ENCODE measurements at regions not wholly inside any gene's neighbourhood (a gene's known extent, or its start where the extent isn't known, plus 50 kb on each side); places are given as distances from the start of the nearest gene placed in this dataset.

GRCh38 chr21:16408280-16408679 is 678.5 kb downstream of the USP25 start:
- DNase-seq, result no peak

- DNase-seq, result no peak
These were observed 679.6 kb downstream of the USP25 start for GRCh38 chr21:16409352-16409751.

- no peak for DNase-seq
These were observed 688.4 kb downstream of the USP25 start for GRCh38 chr21:16418226-16418625.

- DNase-seq, result peak in 1 of 58 donors; percentile 28
These were observed 688.9 kb downstream of the USP25 start for GRCh38 chr21:16418642-16419041.

GRCh38 chr21:16419188-16419921 is 689.6 kb downstream of the USP25 start:
- DNase-seq, result peak in 54 of 58 donors; percentile 1 to 72 (median 41)

GRCh38 chr21:16420031-16420724 is 690.4 kb downstream of the USP25 start:
- DNase-seq, result peak in 39 of 58 donors; percentile 1 to 75 (median 25)

- DNase-seq, result no peak
These were observed 691.2 kb downstream of the USP25 start for GRCh38 chr21:16421007-16421406.

- no peak for DNase-seq
These were observed 692.2 kb downstream of the USP25 start for GRCh38 chr21:16421965-16422364.

- DNase-seq, result no peak
These were observed 692.9 kb downstream of the USP25 start for GRCh38 chr21:16422702-16423101.

- DNase-seq, result no peak
These were observed 694.1 kb downstream of the USP25 start for GRCh38 chr21:16423921-16424320.

GRCh38 chr21:16424331-16424751 is 694.6 kb downstream of the USP25 start:
- peak in 5 of 58 donors; percentile 2 to 30 (median 13) for DNase-seq

- DNase-seq, result no peak
These were observed 695.6 kb downstream of the USP25 start for GRCh38 chr21:16425376-16425775.

- no peak for DNase-seq
These were observed 697.2 kb downstream of the USP25 start for GRCh38 chr21:16426936-16427335.

GRCh38 chr21:16427587-16428087 is 697.9 kb downstream of the USP25 start:
- no peak for DNase-seq

- DNase-seq, result no peak
These were observed 707.8 kb downstream of the USP25 start for GRCh38 chr21:16437586-16437985.

- DNase-seq, result no peak
These were observed 709.0 kb downstream of the USP25 start for GRCh38 chr21:16438761-16439160.

- no peak for DNase-seq
These were observed 712.0 kb downstream of the USP25 start for GRCh38 chr21:16441789-16442188.

- no peak for DNase-seq
These were observed 724.6 kb downstream of the USP25 start for GRCh38 chr21:16454399-16454798.

- no peak for DNase-seq
These were observed 725.7 kb downstream of the USP25 start for GRCh38 chr21:16455526-16455925.

GRCh38 chr21:16455978-16456377 is 726.2 kb downstream of the USP25 start:
- peak in 50 of 58 donors; percentile 1 to 85 (median 40) for DNase-seq

- no peak for DNase-seq
These were observed 727.7 kb downstream of the USP25 start for GRCh38 chr21:16457498-16457897.

- DNase-seq, result no peak
These were observed 731.2 kb downstream of the USP25 start for GRCh38 chr21:16460936-16461335.
